GM19023 (cell line): ENCODE measurements at regions not wholly inside any gene's neighbourhood (a gene's known extent, or its start where the extent isn't known, plus 50 kb on each side); places are given as distances from the start of the nearest gene placed in this dataset.

Source experiments
- ATAC-seq: cut with Tn5 transposase; IDR thresholded peaks from one replicate; pipeline ENCODE4 v1.9.1; 2021; ENCODE audit warnings: mild to moderate bottlenecking, moderate library complexity; ENCODE audit not compliant: unreplicated experiment

DNA sequence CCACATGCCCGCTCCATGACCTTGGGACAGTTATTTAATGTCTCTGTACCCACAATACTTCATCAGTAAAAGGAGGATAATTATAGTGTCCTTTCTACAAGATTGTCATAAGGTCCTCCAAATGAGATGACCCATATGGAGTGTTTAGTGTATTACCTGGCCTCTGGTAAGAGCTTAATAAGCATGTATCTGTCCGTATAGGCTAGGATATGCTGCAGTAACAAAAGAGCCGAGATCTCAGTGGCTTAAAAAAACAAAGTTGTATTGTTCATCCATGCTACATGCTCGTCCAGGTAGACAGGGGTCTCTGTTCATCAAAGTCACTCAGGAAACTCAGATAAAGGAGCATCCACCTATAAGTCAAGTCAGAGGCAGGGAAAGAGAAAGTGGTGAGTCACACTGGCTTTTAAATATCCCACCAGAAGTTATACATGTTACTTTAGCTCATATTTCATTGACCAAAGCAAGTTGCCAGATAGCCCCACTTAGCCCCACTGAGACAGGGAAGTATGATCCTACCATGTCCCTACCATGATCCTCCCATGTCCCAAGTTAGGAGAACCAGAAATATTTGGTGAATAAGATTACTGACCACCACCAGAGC is 53.0 kb upstream of the KAZN start:
- no peak for ATAC-seq

- no peak for ATAC-seq
Measured at GRCh38 chr1:14546416-14546815, 52.1 kb upstream of the KAZN start.
